BE2C (cell line): ENCODE measurements at regions not wholly inside any gene's neighbourhood (a gene's known extent, or its start where the extent isn't known, plus 50 kb on each side); places are given as distances from the start of the nearest gene placed in this dataset.

Experiments
- DNase-seq: peaks from one replicate; pipeline ENCODE4 v3.0.0-alpha.2; 2020
- H3K27me3 ChIP-seq: fragments of 250-450 bp; sonication (Bioruptor Pico); 2 replicates; pipeline ENCODE4 v1.5.1; 2020; ENCODE audit warnings: mild to moderate bottlenecking
- H3K36me3 ChIP-seq: fragments of 250-450 bp; sonication (Bioruptor Pico); 2 replicates; pipeline ENCODE4 v1.5.1; 2020; ENCODE audit warnings: mild to moderate bottlenecking
- H3K4me1 ChIP-seq: fragments of 250-450 bp; sonication (Bioruptor Pico); 2 replicates; pipeline ENCODE4 v1.5.1; 2020
- H3K4me3 ChIP-seq: 2 replicates; pipeline ENCODE4 v1.5.1; 2011; ENCODE audit warnings: low read depth, low read length
- H3K9me3 ChIP-seq: fragments of 250-450 bp; sonication (Bioruptor Pico); 2 replicates; pipeline ENCODE4 v1.5.1; 2020
- CTCF ChIP-seq: IDR thresholded peaks from 2 replicates; pipeline ENCODE4 v1.5.1; 2012; ENCODE audit warnings: mild to moderate bottlenecking, low read depth, low read length

- H3K9me3 ChIP-seq, result no peaks in the 10 kb centered on the region
- no peak for TF ChIP-seq CTCF
- DNase-seq, result no peak
- peaks cover 25% of the 10 kb centered on the region for H3K27me3 ChIP-seq
- H3K36me3 ChIP-seq, result no peaks in the 10 kb centered on the region
- no peaks in the 10 kb centered on the region for H3K4me1 ChIP-seq
- H3K4me3 ChIP-seq, result no peak overlapping the region
These were observed 121.2 kb upstream of the GPR26 start for GRCh38 chr10:123544986-123545385.

- DNase-seq, result no peak
- no peak overlapping the region for H3K4me3 ChIP-seq
- peaks cover 16% of the 10 kb centered on the region for H3K27me3 ChIP-seq
- H3K4me1 ChIP-seq, result no peaks in the 10 kb centered on the region
- no peak for TF ChIP-seq CTCF
- no peaks in the 10 kb centered on the region for H3K9me3 ChIP-seq
- no peaks in the 10 kb centered on the region for H3K36me3 ChIP-seq
These were observed 117.4 kb upstream of the GPR26 start for GRCh38 chr10:123548770-123549169.

GRCh38 chr10:123549761-123550454 is 116.2 kb upstream of the GPR26 start:
- Histone ChIP-seq H3K4me3 (no peak overlapping the region), H3K4me1 (no peaks in the 10 kb centered on the region), H3K27me3 (peaks cover 16% of the 10 kb centered on the region), H3K9me3 (no peaks in the 10 kb centered on the region), H3K36me3 (no peaks in the 10 kb centered on the region)
- TF ChIP-seq CTCF, result no peak
- no peak for DNase-seq

GRCh38 chr10:123550675-123551096 is 115.5 kb upstream of the GPR26 start:
- H3K36me3 ChIP-seq, result no peaks in the 10 kb centered on the region
- no peak overlapping the region for H3K4me3 ChIP-seq
- no peaks in the 10 kb centered on the region for H3K4me1 ChIP-seq
- no peaks in the 10 kb centered on the region for H3K9me3 ChIP-seq
- no peak for DNase-seq
- no peak for TF ChIP-seq CTCF
- peaks cover 14% of the 10 kb centered on the region for H3K27me3 ChIP-seq

GRCh38 chr10:123551259-123551658 is 114.9 kb upstream of the GPR26 start:
- H3K27me3 ChIP-seq, result peaks cover 10% of the 10 kb centered on the region
- no peak overlapping the region for H3K4me3 ChIP-seq
- DNase-seq, result no peak
- no peaks in the 10 kb centered on the region for H3K36me3 ChIP-seq
- no peaks in the 10 kb centered on the region for H3K4me1 ChIP-seq
- H3K9me3 ChIP-seq, result no peaks in the 10 kb centered on the region
- no peak for TF ChIP-seq CTCF

GRCh38 chr10:123552760-123553554 is 113.2 kb upstream of the GPR26 start:
- Histone ChIP-seq H3K4me1 (no peaks in the 10 kb centered on the region), H3K9me3 (no peaks in the 10 kb centered on the region), H3K36me3 (no peaks in the 10 kb centered on the region), H3K27me3 (peaks cover 6% of the 10 kb centered on the region), H3K4me3 (no peak overlapping the region)
- no peak for DNase-seq
- TF ChIP-seq CTCF, result no peak
